ENCODE measurements at regions not wholly inside any gene's neighbourhood (a gene's known extent, or its start where the extent isn't known, plus 50 kb on each side); places are given as distances from the start of the nearest gene placed in this dataset.

DNA sequence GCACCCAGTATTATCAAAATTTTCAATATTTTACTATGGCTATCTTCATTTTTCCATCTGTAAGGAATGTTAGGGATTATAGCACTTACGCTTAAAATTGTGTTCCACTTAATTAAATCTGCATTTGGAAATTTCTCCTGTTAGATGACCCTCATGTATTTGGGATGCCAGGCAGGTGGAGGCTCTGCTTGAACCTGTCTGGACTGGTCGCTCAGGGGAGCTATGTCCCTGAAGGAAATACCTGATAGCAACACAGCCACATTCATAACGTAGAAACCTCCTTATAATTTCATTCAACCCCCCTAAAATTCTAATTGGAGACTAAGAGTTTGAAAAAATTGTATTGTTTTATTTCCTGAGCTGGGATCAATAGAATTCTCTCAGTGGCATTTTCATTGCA is 636.0 kb upstream of the MMS22L start:
- TF ChIP-seq, protein P1, sequence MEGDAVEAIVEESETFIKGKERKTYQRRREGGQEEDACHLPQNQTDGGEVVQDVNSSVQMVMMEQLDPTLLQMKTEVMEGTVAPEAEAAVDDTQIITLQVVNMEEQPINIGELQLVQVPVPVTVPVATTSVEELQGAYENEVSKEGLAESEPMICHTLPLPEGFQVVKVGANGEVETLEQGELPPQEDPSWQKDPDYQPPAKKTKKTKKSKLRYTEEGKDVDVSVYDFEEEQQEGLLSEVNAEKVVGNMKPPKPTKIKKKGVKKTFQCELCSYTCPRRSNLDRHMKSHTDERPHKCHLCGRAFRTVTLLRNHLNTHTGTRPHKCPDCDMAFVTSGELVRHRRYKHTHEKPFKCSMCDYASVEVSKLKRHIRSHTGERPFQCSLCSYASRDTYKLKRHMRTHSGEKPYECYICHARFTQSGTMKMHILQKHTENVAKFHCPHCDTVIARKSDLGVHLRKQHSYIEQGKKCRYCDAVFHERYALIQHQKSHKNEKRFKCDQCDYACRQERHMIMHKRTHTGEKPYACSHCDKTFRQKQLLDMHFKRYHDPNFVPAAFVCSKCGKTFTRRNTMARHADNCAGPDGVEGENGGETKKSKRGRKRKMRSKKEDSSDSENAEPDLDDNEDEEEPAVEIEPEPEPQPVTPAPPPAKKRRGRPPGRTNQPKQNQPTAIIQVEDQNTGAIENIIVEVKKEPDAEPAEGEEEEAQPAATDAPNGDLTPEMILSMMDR (IDR thresholded peaks at IDR 0.05; ENCODE audit: insufficient read depth, low read depth, low read length) = no peak
- ChIA-PET POLR2A (no interaction called here), CTCF (no interaction called here)
- no peak overlapping the region for H3K4me3 ChIP-seq (ENCODE audit: low read depth, low read length)
- H3K27me3 ChIP-seq (ENCODE audit: control insufficient read depth, insufficient read depth, low read length) = no peaks in the 10 kb centered on the region; the same call in 1 of the 2 replicates
- no peaks in the 10 kb centered on the region for H3K36me3 ChIP-seq (ENCODE audit: control insufficient read depth, insufficient read depth, low read length)
- DNase-seq (ENCODE audit: low read depth) = no peak

DNA sequence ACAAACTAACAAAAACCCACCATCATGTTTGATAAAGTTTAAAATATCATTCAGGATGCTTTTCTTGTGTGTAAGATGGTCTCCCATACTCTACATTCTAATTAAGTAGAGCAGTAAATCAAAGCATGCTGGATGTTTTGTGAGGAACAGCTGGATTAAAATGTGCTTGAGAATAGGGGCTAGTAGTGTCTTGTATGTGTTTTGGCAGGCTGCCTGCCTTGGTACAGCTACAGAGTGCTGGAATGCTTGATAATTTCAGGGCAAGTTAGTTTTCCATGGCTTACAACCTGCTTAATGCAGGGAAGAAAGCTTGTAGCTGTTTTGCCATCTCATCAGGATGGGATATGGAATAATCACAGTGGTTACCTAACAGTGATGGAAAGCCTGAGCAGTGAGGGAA is 636.6 kb upstream of the MMS22L start:
- H3K36me3 ChIP-seq (ENCODE audit: control insufficient read depth, insufficient read depth, low read length) = no peaks in the 10 kb centered on the region
- POLR2A ChIA-PET = no interaction called here
- TF ChIP-seq, protein P1 (IDR thresholded peaks at IDR 0.05; ENCODE audit: insufficient read depth, low read depth, low read length) = no peak
- H3K27me3 ChIP-seq (ENCODE audit: control insufficient read depth, insufficient read depth, low read length) = no peaks in the 10 kb centered on the region; the same call in 1 of the 2 replicates
- H3K4me3 ChIP-seq (ENCODE audit: low read depth, low read length) = no peak overlapping the region
- DNase-seq (ENCODE audit: low read depth) = no peak
- CTCF ChIA-PET = no interaction called here

DNA sequence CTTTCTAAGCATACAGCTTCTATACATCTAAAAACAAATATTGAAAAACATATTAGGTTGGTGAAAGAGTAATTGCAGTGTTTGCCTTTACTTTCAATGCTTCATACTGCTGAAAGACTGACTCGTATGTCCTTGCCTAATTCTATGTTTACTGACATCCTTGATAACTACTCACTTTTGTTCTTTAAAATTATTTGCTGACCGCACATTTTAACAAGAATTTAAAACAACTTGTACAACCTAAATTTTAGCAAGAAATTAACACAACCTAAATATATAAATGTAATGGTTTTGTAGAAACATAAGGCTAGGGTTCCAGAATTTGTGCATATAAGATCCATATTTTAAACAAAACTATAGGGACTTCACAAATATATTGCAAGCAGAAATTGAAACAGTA is 640.2 kb upstream of the MMS22L start:
- no peaks in the 10 kb centered on the region for H3K36me3 ChIP-seq (ENCODE audit: control insufficient read depth, insufficient read depth, low read length)
- no peak overlapping the region for H3K4me3 ChIP-seq (ENCODE audit: low read depth, low read length)
- POLR2A ChIA-PET = no interaction called here
- TF ChIP-seq, protein P1 (IDR thresholded peaks at IDR 0.05; ENCODE audit: insufficient read depth, low read depth, low read length) = no peak
- no peaks in the 10 kb centered on the region for H3K27me3 ChIP-seq (ENCODE audit: control insufficient read depth, insufficient read depth, low read length)
- no peak for DNase-seq (ENCODE audit: low read depth)
- CTCF ChIA-PET = interaction anchor here (0.6 kb wide), 1 partner anchor 35 kb away, joined by 3 read pairs; no protein-coding TSS in a partner anchor

DNA sequence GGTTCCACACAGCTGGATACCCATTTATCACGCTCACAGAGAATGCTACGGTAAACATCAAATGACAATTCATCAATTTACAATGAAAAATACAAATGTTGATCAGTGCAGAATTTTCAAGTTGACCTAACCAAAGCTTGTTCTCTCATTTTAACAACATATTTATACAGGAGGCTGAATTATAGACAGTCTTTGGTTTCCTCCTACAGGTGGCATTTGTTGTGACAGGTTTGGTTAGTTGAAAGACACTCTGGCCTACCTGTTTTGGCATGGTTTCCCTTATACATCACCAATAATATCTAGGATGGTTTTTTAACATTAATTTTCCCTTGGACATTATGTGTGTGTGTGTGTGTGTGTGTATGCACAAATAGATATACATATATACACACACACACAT is 642.5 kb upstream of the MMS22L start:
- Histone ChIP-seq H3K27me3 (ENCODE audit: control insufficient read depth, insufficient read depth, low read length) (no peaks in the 10 kb centered on the region), H3K36me3 (ENCODE audit: control insufficient read depth, insufficient read depth, low read length) (no peaks in the 10 kb centered on the region), H3K4me3 (ENCODE audit: low read depth, low read length) (no peak overlapping the region)
- no peak for DNase-seq (ENCODE audit: low read depth)
- TF ChIP-seq, protein P1 (IDR thresholded peaks at IDR 0.05; ENCODE audit: insufficient read depth, low read depth, low read length) = no peak
- ChIA-PET CTCF (no interaction called here), POLR2A (no interaction called here)

DNA sequence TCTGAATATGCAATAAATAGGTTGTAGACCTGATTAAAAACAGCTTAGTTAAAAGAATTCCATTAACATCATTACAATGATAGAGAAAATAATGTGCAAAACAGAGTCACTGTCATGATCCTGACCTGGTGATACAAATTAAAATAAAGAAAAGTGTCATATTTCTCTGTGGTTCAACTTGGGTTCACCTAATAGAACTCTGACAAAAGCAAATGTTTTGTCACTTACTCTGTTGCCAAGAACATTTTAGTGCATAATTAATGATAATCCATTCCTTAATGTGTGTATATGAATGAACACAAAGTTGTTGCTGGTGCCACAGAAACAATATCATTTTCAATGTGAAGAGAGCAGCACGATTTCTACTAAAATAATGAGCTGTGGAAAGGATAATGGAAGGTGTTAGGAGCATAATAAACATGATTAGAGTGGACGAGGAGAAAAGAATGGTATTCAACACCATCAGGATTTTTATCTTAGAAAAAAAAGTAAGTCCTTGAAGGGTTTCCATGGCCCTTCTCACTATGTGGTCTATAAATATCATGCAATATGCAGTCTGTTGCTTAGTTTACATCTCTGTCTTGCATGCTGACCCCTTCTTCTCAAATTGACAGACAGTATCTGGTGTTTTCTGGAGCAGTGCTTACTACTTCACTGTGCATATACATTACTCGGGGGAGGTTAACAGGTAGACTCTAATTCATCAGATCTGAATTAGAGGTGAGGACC is 656.6 kb upstream of the MMS22L start:
- TF ChIP-seq, protein P1 (IDR thresholded peaks at IDR 0.05; ENCODE audit: insufficient read depth, low read depth, low read length) = no peak
- no peak for DNase-seq (ENCODE audit: low read depth)
- H3K27me3 ChIP-seq (ENCODE audit: control insufficient read depth, insufficient read depth, low read length) = no peaks in the 10 kb centered on the region
- H3K36me3 ChIP-seq (ENCODE audit: control insufficient read depth, insufficient read depth, low read length) = no peaks in the 10 kb centered on the region
- POLR2A ChIA-PET = no interaction called here
- H3K4me3 ChIP-seq (ENCODE audit: low read depth, low read length) = no peak overlapping the region
- CTCF ChIA-PET = no interaction called here

Data from BJ (cell line).